ENCODE measurements at regions not wholly inside any gene's neighbourhood (a gene's known extent, or its start where the extent isn't known, plus 50 kb on each side); places are given as distances from the start of the nearest gene placed in this dataset.
A peak's percentile ranks its signal among the peaks of the same experiment; 100 is the strongest.

- Mint-ChIP-seq H3K27ac (no peak overlapping the region), H3K36me3 (no peaks in the 10 kb centered on the region), H3K9me3 (no peaks in the 10 kb centered on the region), H3K27me3 (ENCODE audit: insufficient read depth, low read depth) (no peaks in the 10 kb centered on the region), H3K4me1 (peaks cover 11% of the 10 kb centered on the region), H3K4me3 (no peak overlapping the region)
- Histone ChIP-seq H3K4me2 (no peak overlapping the region), H2AFZ (replicated peaks) (no peak overlapping the region), H3K4me3 (no peak overlapping the region), H3K4me1 (peaks cover 18% of the 10 kb centered on the region), H3K9ac (no peak overlapping the region), H3K27ac (no peak overlapping the region), H3K36me3 (no peaks in the 10 kb centered on the region), H3K27me3 (no peaks in the 10 kb centered on the region), H3K9me3 (ENCODE audit: low read depth) (no peaks in the 10 kb centered on the region), H3K79me2 (ENCODE audit: low read depth) (no peaks in the 10 kb centered on the region), H4K20me1 (ENCODE audit: low read depth) (no peaks in the 10 kb centered on the region), H3F3A (ENCODE audit: low read depth) (peaks cover 13% of the 10 kb centered on the region)
- no peak for DNase-seq (ENCODE audit: low spot score)
- TF ChIP-seq EZH2phosphoT487 (IDR thresholded peaks at IDR 0.05) (no peak), EZH2 (IDR thresholded peaks at IDR 0.05) (no peak), CTCF (IDR thresholded peaks at IDR 0.05) (no peak)
These were observed 327.8 kb upstream of the SOX11 start for GRCh38 chr2:5364361-5364760.

- no peak overlapping the region for H3K27ac ChIP-seq
- no peak overlapping the region for H3K9ac ChIP-seq
- Mint-ChIP-seq H3K9me3 (no peaks in the 10 kb centered on the region), H3K27me3 (ENCODE audit: insufficient read depth, low read depth) (no peaks in the 10 kb centered on the region), H3K36me3 (no peaks in the 10 kb centered on the region), H3K4me1 (peaks cover 18% of the 10 kb centered on the region), H3K27ac (no peak overlapping the region), H3K4me3 (no peak overlapping the region)
- peak; percentile 88 for DNase-seq (ENCODE audit: low spot score)
- H3K27me3 ChIP-seq = no peaks in the 10 kb centered on the region
- no peak for TF ChIP-seq EZH2phosphoT487 (IDR thresholded peaks at IDR 0.05)
- peak; percentile 93 for TF ChIP-seq CTCF (IDR thresholded peaks at IDR 0.05)
- no peak overlapping the region for H3K4me2 ChIP-seq
- H3K79me2 ChIP-seq (ENCODE audit: low read depth) = no peaks in the 10 kb centered on the region
- H2AFZ ChIP-seq (replicated peaks) = no peak overlapping the region
- H3K9me3 ChIP-seq (ENCODE audit: low read depth) = no peaks in the 10 kb centered on the region
- no peaks in the 10 kb centered on the region for H4K20me1 ChIP-seq (ENCODE audit: low read depth)
- no peak overlapping the region for H3K4me3 ChIP-seq
- H3K36me3 ChIP-seq = no peaks in the 10 kb centered on the region
- peaks cover 18% of the 10 kb centered on the region for H3K4me1 ChIP-seq
- H3F3A ChIP-seq (ENCODE audit: low read depth) = peaks cover 13% of the 10 kb centered on the region
These were observed 326.2 kb upstream of the SOX11 start for GRCh38 chr2:5365871-5366461.

- Mint-ChIP-seq H3K9me3 (no peaks in the 10 kb centered on the region), H3K27me3 (ENCODE audit: insufficient read depth, low read depth) (no peaks in the 10 kb centered on the region), H3K27ac (no peak overlapping the region), H3K4me1 (peaks cover 30% of the 10 kb centered on the region), H3K36me3 (no peaks in the 10 kb centered on the region), H3K4me3 (no peak overlapping the region)
- no peak overlapping the region for H3K9ac ChIP-seq
- H3K27ac ChIP-seq = peak overlapping the region; percentile 56
- no peak for TF ChIP-seq EZH2phosphoT487 (IDR thresholded peaks at IDR 0.05)
- no peak for TF ChIP-seq EZH2 (IDR thresholded peaks at IDR 0.05)
- no peak for TF ChIP-seq CTCF (IDR thresholded peaks at IDR 0.05)
- no peaks in the 10 kb centered on the region for H3K79me2 ChIP-seq (ENCODE audit: low read depth)
- H3K9me3 ChIP-seq (ENCODE audit: low read depth) = no peaks in the 10 kb centered on the region
- no peaks in the 10 kb centered on the region for H4K20me1 ChIP-seq (ENCODE audit: low read depth)
- peak overlapping the region; percentile 25 for H3K4me3 ChIP-seq
- H3K36me3 ChIP-seq = no peaks in the 10 kb centered on the region
- DNase-seq (ENCODE audit: low spot score) = peak; percentile 75
- peaks cover 15% of the 10 kb centered on the region for H3F3A ChIP-seq (ENCODE audit: low read depth)
- H3K4me2 ChIP-seq = peak overlapping the region; percentile 69
- peaks cover 28% of the 10 kb centered on the region for H3K4me1 ChIP-seq
- no peaks in the 10 kb centered on the region for H3K27me3 ChIP-seq
- H2AFZ ChIP-seq (replicated peaks) = no peak overlapping the region
These were observed 324.9 kb upstream of the SOX11 start for GRCh38 chr2:5367321-5367720.

All from neural progenitor cell (in vitro differentiated cells).